Renal cortical epithelial cell (primary cell): ENCODE measurements at regions not wholly inside any gene's neighbourhood (a gene's known extent, or its start where the extent isn't known, plus 50 kb on each side); places are given as distances from the start of the nearest gene placed in this dataset.
"Not testable (repeated sequence)": the region's sequence is repeated elsewhere in the genome, so short reads cannot be mapped to it uniquely, and the experiment has no call there.

Source experiments
- DNase-seq: peaks from one replicate; pipeline ENCODE4 v3.0.0-alpha.2; 2011; ENCODE audit warnings: low read depth

- DNase-seq = no peak
Observed at GRCh38 chr9:135404451-135405144, 75.0 kb upstream of the PPP1R26 start.

GRCh38 chr9:135405145-135405464 is 74.5 kb upstream of the PPP1R26 start:
- not testable (repeated sequence) for DNase-seq

GRCh38 chr9:135408476-135409254 is 70.9 kb upstream of the PPP1R26 start:
- DNase-seq = no peak

GRCh38 chr9:135409286-135410200 is 70.0 kb upstream of the PPP1R26 start:
- no peak for DNase-seq

GRCh38 chr9:135410421-135410820 is 69.2 kb upstream of the PPP1R26 start:
- DNase-seq = no peak

GRCh38 chr9:135410831-135411473 is 68.6 kb upstream of the PPP1R26 start:
- no peak for DNase-seq

GRCh38 chr9:135411605-135412004 is 68.0 kb upstream of the PPP1R26 start:
- not testable (repeated sequence) for DNase-seq

GRCh38 chr9:135412315-135413085 is 67.1 kb upstream of the PPP1R26 start:
- peak; percentile 2 for DNase-seq

GRCh38 chr9:135413086-135413375 is 66.6 kb upstream of the PPP1R26 start:
- DNase-seq = no peak

GRCh38 chr9:135413461-135413860 is 66.1 kb upstream of the PPP1R26 start:
- no peak for DNase-seq

GRCh38 chr9:135414293-135414692 is 65.3 kb upstream of the PPP1R26 start:
- DNase-seq = no peak

- no peak for DNase-seq
Observed at GRCh38 chr9:135415586-135415985, 64.0 kb upstream of the PPP1R26 start.

GRCh38 chr9:135416664-135417290 is 62.8 kb upstream of the PPP1R26 start:
- DNase-seq = no peak

GRCh38 chr9:135418161-135418560 is 61.4 kb upstream of the PPP1R26 start:
- DNase-seq = no peak

- no peak for DNase-seq
Observed at GRCh38 chr9:135419106-135419505, 60.5 kb upstream of the PPP1R26 start.

- DNase-seq = no peak
Observed at GRCh38 chr9:135422341-135422944, 57.1 kb upstream of the PPP1R26 start.

GRCh38 chr9:135423725-135424124 is 55.9 kb upstream of the PPP1R26 start:
- no peak for DNase-seq
